Suprapubic skin (tissue), 4 donors: ENCODE measurements at regions not wholly inside any gene's neighbourhood (a gene's known extent, or its start where the extent isn't known, plus 50 kb on each side); places are given as distances from the start of the nearest gene placed in this dataset.

Experiments
- EP300 ChIP-seq: sonication (generic); formaldehyde crosslinking; IDR thresholded peaks from one replicate; pipeline ENCODE4 v1.6.1; 2017; ENCODE audit warnings: antibody characterized with exemption
- POLR2A ChIP-seq, 2 donors: fragments of 450-650 bp; IDR thresholded peaks; one replicate each; pipeline ENCODE4 v1.6.1; 2017; ENCODE audit warnings: antibody characterized with exemption in 2 of 2, mild to moderate bottlenecking in 2 of 2, moderate library complexity in 2 of 2
- POLR2AphosphoS5 ChIP-seq, 3 donors: sonication (generic); formaldehyde crosslinking; IDR thresholded peaks; one replicate each; pipeline ENCODE4 v1.6.1; 2017; ENCODE audit warnings: antibody characterized with exemption in 3 of 3
- TF ChIP-seq, protein P1 (sequence below), 2 donors: fragments of 200-600 bp in 1 of 2; fragments of 450-650 bp in 1 of 2; sonication (generic) in 1 of 2; IDR thresholded peaks; one replicate each; pipeline ENCODE4 v1.5.1; 2016 to 2019; ENCODE audit warnings: antibody characterized with exemption in 2 of 2, mild to moderate bottlenecking in 1 of 2, moderate library complexity in 1 of 2

DNA sequence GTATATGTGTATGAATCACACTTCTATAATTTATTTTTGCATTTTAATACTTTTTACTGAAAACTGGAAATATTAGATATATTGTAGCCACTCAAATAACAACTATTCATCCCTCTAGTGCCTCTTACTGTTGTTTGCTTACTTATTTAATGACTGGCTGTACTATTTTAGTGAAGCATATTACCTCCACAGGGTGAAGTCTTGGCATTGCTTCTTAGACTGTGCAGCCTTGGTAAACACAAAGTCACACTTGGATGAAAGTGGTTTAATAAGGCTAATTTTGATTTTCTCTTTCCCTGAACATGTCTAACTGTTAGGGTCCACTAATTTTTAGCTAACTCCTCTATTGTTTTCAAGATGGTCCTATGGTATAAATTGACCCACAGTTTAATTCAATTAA is 1043.2 kb upstream of the ADGRB3 start:
- TF ChIP-seq, protein P1, sequence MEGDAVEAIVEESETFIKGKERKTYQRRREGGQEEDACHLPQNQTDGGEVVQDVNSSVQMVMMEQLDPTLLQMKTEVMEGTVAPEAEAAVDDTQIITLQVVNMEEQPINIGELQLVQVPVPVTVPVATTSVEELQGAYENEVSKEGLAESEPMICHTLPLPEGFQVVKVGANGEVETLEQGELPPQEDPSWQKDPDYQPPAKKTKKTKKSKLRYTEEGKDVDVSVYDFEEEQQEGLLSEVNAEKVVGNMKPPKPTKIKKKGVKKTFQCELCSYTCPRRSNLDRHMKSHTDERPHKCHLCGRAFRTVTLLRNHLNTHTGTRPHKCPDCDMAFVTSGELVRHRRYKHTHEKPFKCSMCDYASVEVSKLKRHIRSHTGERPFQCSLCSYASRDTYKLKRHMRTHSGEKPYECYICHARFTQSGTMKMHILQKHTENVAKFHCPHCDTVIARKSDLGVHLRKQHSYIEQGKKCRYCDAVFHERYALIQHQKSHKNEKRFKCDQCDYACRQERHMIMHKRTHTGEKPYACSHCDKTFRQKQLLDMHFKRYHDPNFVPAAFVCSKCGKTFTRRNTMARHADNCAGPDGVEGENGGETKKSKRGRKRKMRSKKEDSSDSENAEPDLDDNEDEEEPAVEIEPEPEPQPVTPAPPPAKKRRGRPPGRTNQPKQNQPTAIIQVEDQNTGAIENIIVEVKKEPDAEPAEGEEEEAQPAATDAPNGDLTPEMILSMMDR (IDR thresholded peaks at IDR 0.05): no peak
- no peak for TF ChIP-seq POLR2AphosphoS5 (IDR thresholded peaks at IDR 0.05)
- no peak for TF ChIP-seq EP300
- TF ChIP-seq POLR2A (IDR thresholded peaks at IDR 0.05): no peak
